OCI-LY3 (cell line): ENCODE measurements at regions not wholly inside any gene's neighbourhood (a gene's known extent, or its start where the extent isn't known, plus 50 kb on each side); places are given as distances from the start of the nearest gene placed in this dataset.
A peak's percentile ranks its signal among the peaks of the same experiment; 100 is the strongest.
"Not testable (repeated sequence)": the region's sequence is repeated elsewhere in the genome, so short reads cannot be mapped to it uniquely, and the experiment has no call there.

ENCODE experiments used
- H2AFZ ChIP-seq: fragments of 200-600, 300-600 bp; shearing (Covaris generic); 2 replicates; pipeline ENCODE4 v1.6.0; 2014; ENCODE audit warnings: antibody characterized with exemption, low read depth, low read length
- H3K27ac ChIP-seq: fragments of 200-600, 300-600 bp; sonication (generic); 2 replicates; pipeline ENCODE4 v1.5.1; 2014; ENCODE audit warnings: mild to moderate bottlenecking, low read length, moderate library complexity, mixed read lengths
- H3K27me3 ChIP-seq: fragments of 200-600, 300-600 bp; sonication (generic); 2 replicates; pipeline ENCODE4 v1.6.1; 2014; ENCODE audit warnings: low read depth, low read length, mixed read lengths
- H3K36me3 ChIP-seq: fragments of 200-600, 300-600 bp; sonication (generic); replicated peaks from 2 replicates; pipeline ENCODE3; 2014; ENCODE audit warnings: low read depth, low read length, mixed read lengths
- H3K4me1 ChIP-seq: fragments of 300-600, 200-600 bp; sonication (generic); 2 replicates; pipeline ENCODE4 v1.6.1; 2014; ENCODE audit warnings: low read length, mixed read lengths
- H3K4me2 ChIP-seq: fragments of 200-600, 300-600 bp; sonication (generic); 2 replicates; pipeline ENCODE4 v1.6.1; 2014; ENCODE audit warnings: low read length, mixed read lengths
- H3K4me3 ChIP-seq: fragments of 300-600, 200-600 bp; sonication (generic); 2 replicates; pipeline ENCODE4 v1.5.1; 2014; ENCODE audit warnings: antibody characterized with exemption, mild to moderate bottlenecking, low read length, moderate library complexity
- H3K79me2 ChIP-seq: fragments of 300-600, 200-600 bp; shearing (Covaris generic); 2 replicates; pipeline ENCODE4 v1.6.1; 2014; ENCODE audit warnings: mild to moderate bottlenecking, low read length, mixed read lengths
- H3K9ac ChIP-seq: fragments of 300-600, 200-600 bp; shearing (Covaris generic); 2 replicates; pipeline ENCODE4 v1.6.0; 2014; ENCODE audit warnings: mild to moderate bottlenecking, low read length, moderate library complexity
- H3K9me3 ChIP-seq: fragments of 200-600, 300-600 bp; shearing (Covaris generic); 2 replicates; pipeline ENCODE4 v1.6.1; 2014; ENCODE audit warnings: low read length, mixed read lengths; ENCODE audit not compliant: insufficient read depth
- H4K20me1 ChIP-seq: fragments of 200-600, 300-600 bp; sonication (generic); 2 replicates; pipeline ENCODE4 v1.6.1; 2016; ENCODE audit warnings: low read length, mixed read lengths; ENCODE audit not compliant: insufficient read depth
- EZH2phosphoT487 ChIP-seq: fragments of 200-600 bp; shearing (Covaris generic); IDR thresholded peaks from 2 replicates; pipeline ENCODE4 v1.6.1; 2018; ENCODE audit warnings: antibody characterized with exemption, mixed run types, low read depth
- TF ChIP-seq, protein P1 (sequence below): fragments of 200-600, 300-600 bp; sonication (generic); IDR thresholded peaks from 2 replicates; pipeline ENCODE4 v1.5.1; 2014; ENCODE audit warnings: antibody characterized with exemption, low read length, low read depth

DNA sequence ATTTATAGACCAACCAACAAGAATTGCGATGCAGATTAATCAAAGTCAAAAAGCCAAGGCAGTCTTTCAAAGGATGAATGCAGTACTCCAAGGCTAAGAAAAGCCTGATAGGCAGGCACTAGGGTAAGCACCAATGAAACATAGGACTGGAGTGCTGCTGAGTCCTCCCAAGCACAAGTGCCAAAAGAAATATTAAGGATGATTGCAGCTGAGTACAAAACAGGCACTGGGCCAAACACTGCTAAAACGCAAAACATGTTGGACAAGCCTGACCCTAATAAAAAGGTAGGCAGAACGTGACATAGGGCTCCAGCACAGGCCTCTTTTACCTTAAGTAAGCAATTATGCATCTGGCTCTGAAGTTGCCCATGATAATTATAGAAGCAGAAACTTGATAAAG, 160.1 kb upstream of the LRP1B start:
- Histone ChIP-seq H3K4me3 (no peak overlapping the region), H4K20me1 (no peaks in the 10 kb centered on the region), H2AFZ (no peak overlapping the region), H3K27ac (no peak overlapping the region), H3K9me3 (no peaks in the 10 kb centered on the region), H3K9ac (no peak overlapping the region), H3K4me2 (no peak overlapping the region), H3K27me3 (no peaks in the 10 kb centered on the region), H3K4me1 (no peaks in the 10 kb centered on the region), H3K79me2 (no peaks in the 10 kb centered on the region), H3K36me3 (no peaks in the 10 kb centered on the region)
- TF ChIP-seq EZH2phosphoT487 = no peak
- TF ChIP-seq, protein P1, sequence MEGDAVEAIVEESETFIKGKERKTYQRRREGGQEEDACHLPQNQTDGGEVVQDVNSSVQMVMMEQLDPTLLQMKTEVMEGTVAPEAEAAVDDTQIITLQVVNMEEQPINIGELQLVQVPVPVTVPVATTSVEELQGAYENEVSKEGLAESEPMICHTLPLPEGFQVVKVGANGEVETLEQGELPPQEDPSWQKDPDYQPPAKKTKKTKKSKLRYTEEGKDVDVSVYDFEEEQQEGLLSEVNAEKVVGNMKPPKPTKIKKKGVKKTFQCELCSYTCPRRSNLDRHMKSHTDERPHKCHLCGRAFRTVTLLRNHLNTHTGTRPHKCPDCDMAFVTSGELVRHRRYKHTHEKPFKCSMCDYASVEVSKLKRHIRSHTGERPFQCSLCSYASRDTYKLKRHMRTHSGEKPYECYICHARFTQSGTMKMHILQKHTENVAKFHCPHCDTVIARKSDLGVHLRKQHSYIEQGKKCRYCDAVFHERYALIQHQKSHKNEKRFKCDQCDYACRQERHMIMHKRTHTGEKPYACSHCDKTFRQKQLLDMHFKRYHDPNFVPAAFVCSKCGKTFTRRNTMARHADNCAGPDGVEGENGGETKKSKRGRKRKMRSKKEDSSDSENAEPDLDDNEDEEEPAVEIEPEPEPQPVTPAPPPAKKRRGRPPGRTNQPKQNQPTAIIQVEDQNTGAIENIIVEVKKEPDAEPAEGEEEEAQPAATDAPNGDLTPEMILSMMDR = no peak

DNA sequence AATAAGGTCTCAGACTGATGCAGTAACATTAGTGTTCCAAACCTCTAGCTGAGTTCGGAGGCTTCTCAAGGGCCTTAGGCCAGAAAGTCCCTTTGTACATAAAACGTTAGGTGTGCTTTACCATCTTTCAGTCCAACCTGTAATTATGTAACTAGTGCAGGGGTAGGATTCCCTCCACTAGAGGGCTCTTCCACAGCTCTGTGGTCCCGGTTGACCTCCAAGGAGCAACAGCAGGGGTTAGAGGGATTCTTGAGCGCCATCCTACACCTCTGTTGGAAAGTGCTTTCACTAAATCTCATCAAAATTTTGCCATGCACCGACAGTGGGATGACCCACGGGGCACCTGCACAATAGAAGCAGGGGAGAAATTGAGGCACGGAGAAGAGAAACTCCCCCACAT, 155.8 kb upstream of the LRP1B start:
- TF ChIP-seq, protein P1 = peak; percentile 61
- TF ChIP-seq EZH2phosphoT487 = no peak
- Histone ChIP-seq H3K27ac (no peak overlapping the region), H4K20me1 (no peaks in the 10 kb centered on the region), H3K9ac (no peak overlapping the region), H2AFZ (peak overlapping the region; percentile 15; the same call in 1 of the 2 replicates), H3K79me2 (no peaks in the 10 kb centered on the region), H3K27me3 (no peaks in the 10 kb centered on the region), H3K4me2 (peak overlapping the region; percentile 26; the same call in 1 of the 2 replicates), H3K4me1 (no peaks in the 10 kb centered on the region; the same call in 1 of the 2 replicates), H3K9me3 (no peaks in the 10 kb centered on the region), H3K36me3 (no peaks in the 10 kb centered on the region), H3K4me3 (no peak overlapping the region)

DNA sequence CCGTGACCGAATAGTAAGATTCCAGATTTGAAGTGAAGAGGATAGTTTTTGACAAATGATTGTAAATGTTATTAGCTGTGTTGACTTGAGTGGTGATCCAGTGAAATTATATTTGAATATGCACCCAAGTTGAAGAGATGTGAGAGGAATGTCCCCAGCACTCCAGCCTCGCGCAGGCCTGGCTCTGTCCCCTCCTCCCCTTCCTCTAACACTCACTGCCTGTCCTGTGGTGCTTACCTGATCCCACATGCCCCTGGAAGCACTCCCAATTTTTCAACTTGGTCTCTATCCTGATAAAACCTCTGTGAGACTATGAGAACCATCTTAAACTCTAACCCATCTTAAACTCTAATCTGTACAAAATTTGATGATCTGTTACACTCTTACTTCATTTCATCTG, 154.7 kb upstream of the LRP1B start:
- Histone ChIP-seq H3K79me2 (no peaks in the 10 kb centered on the region), H3K27me3 (no peaks in the 10 kb centered on the region), H3K36me3 (no peaks in the 10 kb centered on the region), H3K4me2 (no peak overlapping the region), H3K9ac (no peak overlapping the region), H3K4me3 (no peak overlapping the region), H3K4me1 (no peaks in the 10 kb centered on the region; the same call in 1 of the 2 replicates), H2AFZ (no peak overlapping the region), H3K27ac (no peak overlapping the region), H4K20me1 (no peaks in the 10 kb centered on the region), H3K9me3 (no peaks in the 10 kb centered on the region)
- TF ChIP-seq, protein P1 = no peak
- no peak for TF ChIP-seq EZH2phosphoT487

DNA sequence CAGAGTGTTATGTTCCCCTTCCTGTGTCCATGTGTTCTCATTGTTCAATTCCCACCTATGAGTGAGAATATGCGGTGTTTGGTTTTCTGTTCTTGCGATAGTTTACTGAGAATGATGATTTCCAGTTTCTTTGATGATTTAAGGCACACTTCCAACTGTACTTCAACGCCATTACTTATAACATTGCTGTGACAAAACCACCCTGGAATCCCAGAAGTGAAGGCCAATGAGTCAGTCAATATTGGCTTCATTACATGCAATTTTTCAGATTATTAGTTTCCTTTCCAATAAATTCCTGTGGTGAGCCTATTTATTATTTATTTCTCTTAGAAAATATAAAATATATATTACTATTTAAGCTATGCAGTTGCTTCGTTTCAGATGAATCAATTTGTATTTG, 153.5 kb upstream of the LRP1B start:
- H3K4me3 ChIP-seq, H3K4me1 ChIP-seq, H4K20me1 ChIP-seq, H2AFZ ChIP-seq, H3K79me2 ChIP-seq, H3K36me3 ChIP-seq, H3K9ac ChIP-seq, H3K27ac ChIP-seq, H3K27me3 ChIP-seq, H3K4me2 ChIP-seq, H3K9me3 ChIP-seq: not testable (repeated sequence)

DNA sequence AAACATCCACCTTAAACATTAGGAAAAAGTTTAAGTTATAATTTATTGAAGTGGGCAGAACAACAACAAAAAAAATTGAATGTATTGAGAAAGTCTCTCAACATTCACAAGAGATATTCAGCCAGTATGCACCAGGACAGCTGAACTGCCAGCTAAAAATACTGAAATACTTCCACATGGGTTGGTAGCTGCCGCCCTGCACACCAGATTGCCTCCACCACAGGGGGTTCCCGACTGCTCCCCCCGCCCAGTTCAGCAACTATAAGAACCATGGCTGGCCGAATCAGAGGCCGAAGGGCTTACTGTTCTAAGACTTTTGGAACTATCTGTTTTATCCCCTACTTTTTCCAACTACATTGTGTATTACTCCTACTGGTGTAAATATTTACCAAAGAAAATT, 150.0 kb upstream of the LRP1B start:
- no peak overlapping the region for H2AFZ ChIP-seq
- H3K27me3 ChIP-seq = no peaks in the 10 kb centered on the region
- H3K27ac ChIP-seq = no peak overlapping the region
- no peak for TF ChIP-seq EZH2phosphoT487
- TF ChIP-seq, protein P1 = no peak
- no peak overlapping the region for H3K4me3 ChIP-seq
- H3K79me2 ChIP-seq = no peaks in the 10 kb centered on the region
- no peaks in the 10 kb centered on the region for H4K20me1 ChIP-seq
- H3K4me1 ChIP-seq = no peaks in the 10 kb centered on the region; the same call in 1 of the 2 replicates
- no peaks in the 10 kb centered on the region for H3K36me3 ChIP-seq
- no peak overlapping the region for H3K4me2 ChIP-seq
- H3K9ac ChIP-seq = no peak overlapping the region
- H3K9me3 ChIP-seq = no peaks in the 10 kb centered on the region
